HT1080 (cell line): ENCODE measurements at regions not wholly inside any gene's neighbourhood (a gene's known extent, or its start where the extent isn't known, plus 50 kb on each side); places are given as distances from the start of the nearest gene placed in this dataset.

Source experiments
- DNase-seq: peaks from one replicate; pipeline ENCODE4 v3.0.0-alpha.2; 2015; ENCODE audit warnings: low read depth

GRCh38 chr7:86972072-86972471 lies 87.4 kb downstream of the ELAPOR2 start:
- no peak for DNase-seq

- no peak for DNase-seq
Measured at GRCh38 chr7:86970986-86971385, 88.5 kb downstream of the ELAPOR2 start.

- no peak for DNase-seq
Measured at GRCh38 chr7:86970547-86970946, 88.9 kb downstream of the ELAPOR2 start.

- no peak for DNase-seq
Measured at GRCh38 chr7:86969865-86970264, 89.6 kb downstream of the ELAPOR2 start.

- DNase-seq: no peak
Measured at GRCh38 chr7:86968618-86969017, 90.8 kb downstream of the ELAPOR2 start.

GRCh38 chr7:86966916-86967315 lies 92.5 kb downstream of the ELAPOR2 start:
- DNase-seq: no peak

GRCh38 chr7:86965727-86966120 lies 93.7 kb downstream of the ELAPOR2 start:
- no peak for DNase-seq

- DNase-seq: no peak
Measured at GRCh38 chr7:86964973-86965726, 94.3 kb downstream of the ELAPOR2 start.

GRCh38 chr7:86963599-86964230 lies 95.7 kb downstream of the ELAPOR2 start:
- no peak for DNase-seq

GRCh38 chr7:86962623-86963022 lies 96.8 kb downstream of the ELAPOR2 start:
- DNase-seq: no peak

GRCh38 chr7:86961686-86962085 lies 97.8 kb downstream of the ELAPOR2 start:
- DNase-seq: no peak

GRCh38 chr7:86958380-86958779 lies 101.1 kb downstream of the ELAPOR2 start:
- DNase-seq: no peak

- DNase-seq: no peak
Measured at GRCh38 chr7:86956567-86956966, 102.9 kb downstream of the ELAPOR2 start.

GRCh38 chr7:86955895-86956503 lies 103.5 kb downstream of the ELAPOR2 start:
- DNase-seq: no peak

- no peak for DNase-seq
Measured at GRCh38 chr7:86954971-86955370, 104.5 kb downstream of the ELAPOR2 start.

- DNase-seq: no peak
Measured at GRCh38 chr7:86953653-86954336, 105.7 kb downstream of the ELAPOR2 start.

- no peak for DNase-seq
Measured at GRCh38 chr7:86953219-86953618, 106.2 kb downstream of the ELAPOR2 start.

- DNase-seq: no peak
Measured at GRCh38 chr7:86951895-86952294, 107.6 kb downstream of the ELAPOR2 start.

GRCh38 chr7:86950944-86951343 lies 108.5 kb downstream of the ELAPOR2 start:
- no peak for DNase-seq

- no peak for DNase-seq
Measured at GRCh38 chr7:86950360-86950759, 109.1 kb downstream of the ELAPOR2 start.

GRCh38 chr7:86949779-86950260 lies 109.6 kb downstream of the ELAPOR2 start:
- no peak for DNase-seq
